ENCODE measurements at regions not wholly inside any gene's neighbourhood (a gene's known extent, or its start where the extent isn't known, plus 50 kb on each side); places are given as distances from the start of the nearest gene placed in this dataset.

DNA sequence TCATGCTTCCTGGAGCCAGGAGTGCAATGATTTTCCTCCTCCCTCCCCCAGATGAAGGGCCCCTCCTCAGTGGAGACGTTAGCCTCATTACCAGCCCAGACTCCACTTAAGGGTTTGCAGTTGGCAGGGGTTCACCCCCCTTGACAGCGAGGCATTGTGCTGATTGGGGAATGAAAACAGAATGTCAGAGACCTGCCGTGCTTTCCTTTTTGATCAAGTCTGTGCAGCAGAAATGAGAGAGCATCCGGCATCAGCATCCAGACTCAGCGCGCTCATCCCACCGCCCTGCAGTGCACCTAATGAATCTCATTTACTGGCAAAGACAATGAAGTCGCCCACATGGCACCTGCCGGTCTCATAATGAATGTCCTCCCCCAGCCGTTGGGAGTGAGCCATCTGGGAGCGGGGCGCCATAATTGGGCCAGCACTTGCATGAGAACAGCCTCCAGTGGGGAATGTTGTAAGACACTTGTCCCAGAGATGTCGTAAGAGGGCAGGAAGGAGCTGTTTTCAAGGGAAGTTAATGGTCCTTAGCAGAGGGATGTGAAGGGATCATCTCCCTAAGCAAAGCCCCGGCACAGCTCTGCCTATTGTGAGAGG lies 98.3 kb upstream of the UQCRFS1 start:
- Mint-ChIP-seq H3K9me3 (ENCODE audit: unreplicated experiment) (no peaks in the 10 kb centered on the region), H3K4me3 (ENCODE audit: unreplicated experiment) (no peak overlapping the region), H3K27ac (ENCODE audit: unreplicated experiment) (no peak overlapping the region), H3K27me3 (ENCODE audit: low read depth, unreplicated experiment) (peaks cover 67% of the 10 kb centered on the region), H3K36me3 (ENCODE audit: low read depth, unreplicated experiment) (no peaks in the 10 kb centered on the region), H3K4me1 (ENCODE audit: low read depth, unreplicated experiment) (no peaks in the 10 kb centered on the region)
- FAIRE-seq (no peak), DNase-seq (ENCODE audit: low read depth) (no peak)
- Histone ChIP-seq H3K4me3 (ENCODE audit: insufficient read depth, low read depth, low read length) (no peak overlapping the region), H3K9ac (ENCODE audit: low read length) (no peak overlapping the region), H4K20me1 (ENCODE audit: insufficient read depth, low read length) (no peaks in the 10 kb centered on the region), H3K27me3 (ENCODE audit: insufficient read depth, low read length) (no peaks in the 10 kb centered on the region), H3K4me2 (ENCODE audit: low read length) (no peak overlapping the region), H3K9me3 (ENCODE audit: insufficient read depth, low read depth, low read length) (peaks cover 8% of the 10 kb centered on the region), H3K79me2 (ENCODE audit: insufficient read depth, low read length) (no peaks in the 10 kb centered on the region), H3K4me1 (ENCODE audit: insufficient read depth, low read length) (no peaks in the 10 kb centered on the region), H2AFZ (ENCODE audit: low read depth, low read length) (no peak overlapping the region), H3K27ac (ENCODE audit: low read depth, low read length) (no peak overlapping the region), H3K36me3 (ENCODE audit: insufficient read depth, low read length) (no peaks in the 10 kb centered on the region)
- TF ChIP-seq CTCF (IDR thresholded peaks at IDR 0.05; ENCODE audit: insufficient read depth, low read depth, low read length) = no peak
- no peak for TF ChIP-seq EZH2 (IDR thresholded peaks at IDR 0.05; ENCODE audit: insufficient read depth, low read length)

DNA sequence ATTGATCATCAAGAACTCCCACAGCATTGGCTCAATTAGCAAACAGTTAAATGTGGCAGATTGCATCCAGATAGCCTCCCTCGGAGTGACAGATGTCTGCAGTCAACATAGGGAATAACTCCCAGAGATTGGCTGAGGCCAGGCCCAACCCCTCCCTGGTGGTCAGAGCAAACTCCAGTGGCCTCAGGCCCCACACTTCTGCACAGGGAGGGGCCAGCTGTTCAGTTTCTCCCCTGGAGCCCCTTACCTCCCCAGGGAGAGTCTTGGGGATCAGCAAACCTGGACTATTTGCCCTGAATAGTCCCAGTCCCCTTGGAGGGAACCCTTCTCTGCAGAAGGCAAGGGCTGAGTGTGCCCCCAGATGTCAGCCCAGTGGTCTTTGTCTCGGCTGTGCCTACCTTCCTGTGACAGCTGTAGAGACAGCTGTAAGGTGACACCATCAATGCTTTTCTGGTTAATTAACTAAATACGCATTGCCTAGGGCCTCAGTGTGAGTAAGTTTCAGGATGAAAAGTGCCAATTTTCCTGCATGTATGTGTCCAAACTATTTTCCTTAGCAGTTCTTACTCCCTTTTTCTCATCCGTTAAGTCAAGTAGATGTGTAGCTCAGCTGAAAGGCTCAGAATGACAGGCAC lies 102.7 kb upstream of the UQCRFS1 start:
- no peak overlapping the region for H3K9ac ChIP-seq (ENCODE audit: low read length)
- Mint-ChIP-seq H3K27ac (ENCODE audit: unreplicated experiment) (no peak overlapping the region), H3K36me3 (ENCODE audit: low read depth, unreplicated experiment) (no peaks in the 10 kb centered on the region), H3K9me3 (ENCODE audit: unreplicated experiment) (no peaks in the 10 kb centered on the region), H3K4me3 (ENCODE audit: unreplicated experiment) (no peak overlapping the region), H3K27me3 (ENCODE audit: low read depth, unreplicated experiment) (peaks cover 59% of the 10 kb centered on the region), H3K4me1 (ENCODE audit: low read depth, unreplicated experiment) (no peaks in the 10 kb centered on the region)
- H3K27me3 ChIP-seq (ENCODE audit: insufficient read depth, low read length) = no peaks in the 10 kb centered on the region
- peaks cover 12% of the 10 kb centered on the region for H3K9me3 ChIP-seq (ENCODE audit: insufficient read depth, low read depth, low read length)
- DNase-seq (ENCODE audit: low read depth) = no peak
- H3K36me3 ChIP-seq (ENCODE audit: insufficient read depth, low read length) = no peaks in the 10 kb centered on the region
- no peak overlapping the region for H2AFZ ChIP-seq (ENCODE audit: low read depth, low read length)
- H4K20me1 ChIP-seq (ENCODE audit: insufficient read depth, low read length) = no peaks in the 10 kb centered on the region
- H3K4me1 ChIP-seq (ENCODE audit: insufficient read depth, low read length) = no peaks in the 10 kb centered on the region
- H3K27ac ChIP-seq (ENCODE audit: low read depth, low read length) = no peak overlapping the region
- H3K4me3 ChIP-seq (ENCODE audit: insufficient read depth, low read depth, low read length) = no peak overlapping the region
- H3K4me2 ChIP-seq (ENCODE audit: low read length) = no peak overlapping the region
- FAIRE-seq = no peak
- TF ChIP-seq EZH2 (IDR thresholded peaks at IDR 0.05; ENCODE audit: insufficient read depth, low read length) (no peak), CTCF (IDR thresholded peaks at IDR 0.05; ENCODE audit: insufficient read depth, low read depth, low read length) (no peak)
- no peaks in the 10 kb centered on the region for H3K79me2 ChIP-seq (ENCODE audit: insufficient read depth, low read length)

DNA sequence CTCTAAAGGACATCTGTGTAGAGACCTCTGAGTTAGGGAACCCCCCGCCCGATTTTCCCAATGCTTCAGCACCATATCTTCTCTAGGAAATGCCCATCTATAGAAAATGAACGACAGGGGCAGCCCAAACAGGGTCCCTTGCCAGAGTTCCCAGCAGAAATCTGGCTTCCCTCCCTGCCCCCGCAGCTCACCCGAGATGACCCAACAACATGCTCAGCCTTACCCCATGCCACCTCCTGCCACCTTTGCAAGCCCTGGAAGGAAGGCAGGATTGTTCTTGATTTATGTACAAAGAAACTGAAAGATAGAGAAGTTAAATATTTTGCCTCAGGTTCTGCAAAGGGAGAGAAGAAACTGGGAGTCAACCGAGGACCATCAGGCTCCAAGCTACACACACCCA lies 105.6 kb upstream of the UQCRFS1 start:
- no peak overlapping the region for H2AFZ ChIP-seq (ENCODE audit: low read depth, low read length)
- Mint-ChIP-seq H3K4me1 (ENCODE audit: low read depth, unreplicated experiment) (no peaks in the 10 kb centered on the region), H3K9me3 (ENCODE audit: unreplicated experiment) (no peaks in the 10 kb centered on the region), H3K27ac (ENCODE audit: unreplicated experiment) (no peak overlapping the region), H3K27me3 (ENCODE audit: low read depth, unreplicated experiment) (peaks cover 35% of the 10 kb centered on the region), H3K4me3 (ENCODE audit: unreplicated experiment) (no peak overlapping the region), H3K36me3 (ENCODE audit: low read depth, unreplicated experiment) (no peaks in the 10 kb centered on the region)
- H3K36me3 ChIP-seq (ENCODE audit: insufficient read depth, low read length) = no peaks in the 10 kb centered on the region
- no peak overlapping the region for H3K27ac ChIP-seq (ENCODE audit: low read depth, low read length)
- DNase-seq (ENCODE audit: low read depth) = no peak
- H3K27me3 ChIP-seq (ENCODE audit: insufficient read depth, low read length) = no peaks in the 10 kb centered on the region
- TF ChIP-seq CTCF (IDR thresholded peaks at IDR 0.05; ENCODE audit: insufficient read depth, low read depth, low read length) (no peak), EZH2 (IDR thresholded peaks at IDR 0.05; ENCODE audit: insufficient read depth, low read length) (no peak)
- no peaks in the 10 kb centered on the region for H3K4me1 ChIP-seq (ENCODE audit: insufficient read depth, low read length)
- no peak overlapping the region for H3K4me2 ChIP-seq (ENCODE audit: low read length)
- H4K20me1 ChIP-seq (ENCODE audit: insufficient read depth, low read length) = no peaks in the 10 kb centered on the region
- H3K9me3 ChIP-seq (ENCODE audit: insufficient read depth, low read depth, low read length) = peaks cover 9% of the 10 kb centered on the region
- no peaks in the 10 kb centered on the region for H3K79me2 ChIP-seq (ENCODE audit: insufficient read depth, low read length)
- no peak for FAIRE-seq
- H3K9ac ChIP-seq (ENCODE audit: low read length) = no peak overlapping the region
- H3K4me3 ChIP-seq (ENCODE audit: insufficient read depth, low read depth, low read length) = no peak overlapping the region

Measured in astrocyte (in vitro differentiated cells and primary cell).